ENCODE measurements at regions not wholly inside any gene's neighbourhood (a gene's known extent, or its start where the extent isn't known, plus 50 kb on each side); places are given as distances from the start of the nearest gene placed in this dataset.

DNA sequence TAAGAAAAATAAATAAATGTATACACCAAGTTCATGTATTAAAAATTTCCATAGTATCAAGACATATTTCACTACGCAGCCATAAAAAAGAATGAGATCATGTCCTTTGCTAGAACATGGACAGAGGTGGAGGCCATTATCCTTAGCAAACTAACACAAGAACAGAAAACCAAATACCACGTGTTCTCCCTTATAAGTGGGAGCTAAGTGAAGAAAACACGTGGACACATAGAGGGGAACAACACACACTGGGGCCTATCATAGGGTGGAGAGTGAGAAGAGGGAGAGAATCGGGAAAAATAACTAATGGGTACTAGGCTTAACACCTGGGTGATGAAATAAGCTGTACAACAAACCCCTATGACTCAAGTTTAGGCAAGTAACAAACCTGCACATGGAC, 552.4 kb upstream of the PBX1 start:
- intact Hi-C loops (cut with micrococcal nuclease) = no loop called here
- Histone ChIP-seq H3K79me2 (ENCODE audit: insufficient read depth, low read length) (no peaks in the 10 kb centered on the region), H2AFZ (ENCODE audit: low read depth, low read length, poor library complexity, severe bottlenecking) (no peak overlapping the region), H3K9me3 (ENCODE audit: control insufficient read depth in 1 of 2, insufficient read depth in 1 of 2, low read depth in 1 of 2, low read length in 2 of 2) (peaks cover 0 to 5% of the 10 kb centered on the region in 2 experiments; a peak in 1 of 4 replicates), H3K27me3 (ENCODE audit: insufficient read depth, low read length) (no peaks in the 10 kb centered on the region), H3K4me3 (replicated peaks in 1 of 2; ENCODE audit: low read depth in 1 of 2, low read length in 2 of 2) (no peak overlapping the region), H3K9ac (ENCODE audit: low read length) (no peak overlapping the region), H3K4me1 (ENCODE audit: control insufficient read depth in 1 of 2, insufficient read depth in 2 of 2, low read length in 2 of 2) (no peaks in the 10 kb centered on the region), H4K20me1 (ENCODE audit: insufficient read depth) (no peaks in the 10 kb centered on the region), H3K9me2 (ENCODE audit: insufficient read depth) (no peaks in the 10 kb centered on the region), H3K27ac (ENCODE audit: low read depth, low read length) (no peak overlapping the region), H3K4me2 (ENCODE audit: low read length) (no peak overlapping the region), H3K36me3 (ENCODE audit: control insufficient read depth in 1 of 2, insufficient read depth in 2 of 2, low read length in 2 of 2) (no peaks in the 10 kb centered on the region)
- DNase-seq (ENCODE audit: low read depth, low spot score) (no peak), ATAC-seq (no peak)
- RAD21 ChIA-PET (ENCODE audit: low non-redundant PET in 1 of 2, low total read pairs in 2 of 2, uncharacterized antibody in 2 of 2, unreplicated experiment in 2 of 2) = no interaction called here
- no TSS peak for BruUV-seq (replicated peaks)
- POLR2A ChIA-PET = no interaction called here
- CTCF ChIA-PET = no interaction called here
- TF ChIP-seq ZFX (IDR thresholded peaks at IDR 0.05) (no peak), EZH2 (IDR thresholded peaks at IDR 0.05) (no peak), ZNF274 (IDR thresholded peaks at IDR 0.05; ENCODE audit: low read depth, low read length) (no peak), SRF (IDR thresholded peaks at IDR 0.05; ENCODE audit: low read depth) (no peak), EGR1 (IDR thresholded peaks at IDR 0.05; ENCODE audit: low read depth) (no peak), SIN3A (IDR thresholded peaks at IDR 0.05; ENCODE audit: low read depth) (no peak), EZH2phosphoT487 (IDR thresholded peaks at IDR 0.05; ENCODE audit: borderline replicate concordance) (no peak), YY1 (IDR thresholded peaks at IDR 0.05; ENCODE audit: extremely low read depth, insufficient replicate concordance, low read depth, low read length) (no peak), JUND (IDR thresholded peaks at IDR 0.05) (no peak), CEBPB (IDR thresholded peaks at IDR 0.05; ENCODE audit: low read depth) (no peak), ELF1 (IDR thresholded peaks at IDR 0.05; ENCODE audit: borderline replicate concordance, low read depth) (no peak), RAD21 (IDR thresholded peaks at IDR 0.05; ENCODE audit: low read depth) (no peak), POLR2AphosphoS5 (IDR thresholded peaks at IDR 0.05; ENCODE audit: low read depth, low read length) (no peak)
- TF ChIP-seq, protein P1, sequence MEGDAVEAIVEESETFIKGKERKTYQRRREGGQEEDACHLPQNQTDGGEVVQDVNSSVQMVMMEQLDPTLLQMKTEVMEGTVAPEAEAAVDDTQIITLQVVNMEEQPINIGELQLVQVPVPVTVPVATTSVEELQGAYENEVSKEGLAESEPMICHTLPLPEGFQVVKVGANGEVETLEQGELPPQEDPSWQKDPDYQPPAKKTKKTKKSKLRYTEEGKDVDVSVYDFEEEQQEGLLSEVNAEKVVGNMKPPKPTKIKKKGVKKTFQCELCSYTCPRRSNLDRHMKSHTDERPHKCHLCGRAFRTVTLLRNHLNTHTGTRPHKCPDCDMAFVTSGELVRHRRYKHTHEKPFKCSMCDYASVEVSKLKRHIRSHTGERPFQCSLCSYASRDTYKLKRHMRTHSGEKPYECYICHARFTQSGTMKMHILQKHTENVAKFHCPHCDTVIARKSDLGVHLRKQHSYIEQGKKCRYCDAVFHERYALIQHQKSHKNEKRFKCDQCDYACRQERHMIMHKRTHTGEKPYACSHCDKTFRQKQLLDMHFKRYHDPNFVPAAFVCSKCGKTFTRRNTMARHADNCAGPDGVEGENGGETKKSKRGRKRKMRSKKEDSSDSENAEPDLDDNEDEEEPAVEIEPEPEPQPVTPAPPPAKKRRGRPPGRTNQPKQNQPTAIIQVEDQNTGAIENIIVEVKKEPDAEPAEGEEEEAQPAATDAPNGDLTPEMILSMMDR (IDR thresholded peaks at IDR 0.05 in 2 of 3, conservative IDR thresholded peaks at IDR 0.05 in 1 of 3; ENCODE audit: borderline replicate concordance in 1 of 3, insufficient read depth in 1 of 3, low read depth in 2 of 3, low read length in 2 of 3) = no peak
- TF ChIP-seq, protein P2, sequence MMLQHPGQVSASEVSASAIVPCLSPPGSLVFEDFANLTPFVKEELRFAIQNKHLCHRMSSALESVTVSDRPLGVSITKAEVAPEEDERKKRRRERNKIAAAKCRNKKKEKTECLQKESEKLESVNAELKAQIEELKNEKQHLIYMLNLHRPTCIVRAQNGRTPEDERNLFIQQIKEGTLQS (IDR thresholded peaks at IDR 0.05) = no peak
- TF ChIP-seq, protein P3, sequence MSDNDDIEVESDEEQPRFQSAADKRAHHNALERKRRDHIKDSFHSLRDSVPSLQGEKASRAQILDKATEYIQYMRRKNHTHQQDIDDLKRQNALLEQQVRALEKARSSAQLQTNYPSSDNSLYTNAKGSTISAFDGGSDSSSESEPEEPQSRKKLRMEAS (IDR thresholded peaks at IDR 0.05) = no peak

All from HCT116 (cell line).